Stimulated activated CD8-positive, alpha-beta memory T cell treated with anti-CD3 and anti-CD28 coated beads, Interleukin-4, amount 100 ng/mL, for 48 hours (primary cell): ENCODE measurements at regions not wholly inside any gene's neighbourhood (a gene's known extent, or its start where the extent isn't known, plus 50 kb on each side); places are given as distances from the start of the nearest gene placed in this dataset.

ENCODE experiments used
- DNase-seq: peaks from one replicate; pipeline ENCODE4 v3.0.0-alpha.2; 2020

- no peak for DNase-seq
These were observed 233.2 kb upstream of the TCF4 start for GRCh38 chr18:55821219-55821618.

- no peak for DNase-seq
These were observed 231.5 kb upstream of the TCF4 start for GRCh38 chr18:55819448-55819847.

- DNase-seq = no peak
These were observed 230.3 kb upstream of the TCF4 start for GRCh38 chr18:55818284-55818683.

GRCh38 chr18:55811925-55812324 lies 223.9 kb upstream of the TCF4 start:
- no peak for DNase-seq

- no peak for DNase-seq
These were observed 217.7 kb upstream of the TCF4 start for GRCh38 chr18:55805666-55806065.

- DNase-seq = no peak
These were observed 207.2 kb upstream of the TCF4 start for GRCh38 chr18:55795101-55795669.

GRCh38 chr18:55794288-55795052 lies 206.5 kb upstream of the TCF4 start:
- no peak for DNase-seq

GRCh38 chr18:55790296-55790695 lies 202.3 kb upstream of the TCF4 start:
- DNase-seq = no peak

GRCh38 chr18:55787536-55788073 lies 199.6 kb upstream of the TCF4 start:
- no peak for DNase-seq

- DNase-seq = no peak
These were observed 198.8 kb upstream of the TCF4 start for GRCh38 chr18:55786651-55787272.

GRCh38 chr18:55783921-55784320 lies 195.9 kb upstream of the TCF4 start:
- no peak for DNase-seq

- DNase-seq = no peak
These were observed 193.5 kb upstream of the TCF4 start for GRCh38 chr18:55781481-55781957.

- no peak for DNase-seq
These were observed 192.6 kb upstream of the TCF4 start for GRCh38 chr18:55780586-55781071.

- no peak for DNase-seq
These were observed 191.9 kb upstream of the TCF4 start for GRCh38 chr18:55779691-55780585.

GRCh38 chr18:55778788-55779690 lies 191.0 kb upstream of the TCF4 start:
- no peak for DNase-seq

- DNase-seq = no peak
These were observed 189.8 kb upstream of the TCF4 start for GRCh38 chr18:55777666-55778304.

- no peak for DNase-seq
These were observed 188.0 kb upstream of the TCF4 start for GRCh38 chr18:55775972-55776371.

GRCh38 chr18:55774505-55774904 lies 186.5 kb upstream of the TCF4 start:
- no peak for DNase-seq

GRCh38 chr18:55768255-55768654 lies 180.3 kb upstream of the TCF4 start:
- no peak for DNase-seq

GRCh38 chr18:55764386-55764785 lies 176.4 kb upstream of the TCF4 start:
- no peak for DNase-seq

- DNase-seq = no peak
These were observed 175.8 kb upstream of the TCF4 start for GRCh38 chr18:55763805-55764204.
